Tibial nerve (tissue), 4 donors: ENCODE measurements at regions not wholly inside any gene's neighbourhood (a gene's known extent, or its start where the extent isn't known, plus 50 kb on each side); places are given as distances from the start of the nearest gene placed in this dataset.
"Not testable (repeated sequence)": the region's sequence is repeated elsewhere in the genome, so short reads cannot be mapped to it uniquely, and the experiment has no call there.

ENCODE experiments used
- DNase-seq, 2 donors: peaks; one replicate each; pipeline ENCODE4 v3.0.0-alpha.2; 2019; ENCODE audit warnings: low spot score in 2 of 2
- H3K27ac ChIP-seq, 4 donors: fragments of 200-600 bp; sonication (generic) in 3 of 4; one replicate each; pipeline ENCODE4 v1.5.1; 2017 to 2019; ENCODE audit warnings: mild to moderate bottlenecking in 1 of 4
- H3K27me3 ChIP-seq, 2 donors: fragments of 200-600 bp; sonication (generic) in 1 of 2; one replicate each; pipeline versions ENCODE4 v1.5.1 to v1.6.0; 2017 to 2019
- H3K36me3 ChIP-seq, 3 donors: fragments of 200-600 bp; sonication (generic); one replicate each; pipeline ENCODE4 v1.5.1; 2018 to 2019
- H3K4me1 ChIP-seq, 4 donors: fragments of 200-600 bp; sonication (generic) in 3 of 4; one replicate each; pipeline ENCODE4 v1.5.1; 2017 to 2019
- H3K4me3 ChIP-seq, 4 donors: fragments of 200-600 bp; sonication (generic) in 3 of 4; one replicate each; pipeline ENCODE4 v1.5.1; 2017 to 2019; ENCODE audit warnings: mild to moderate bottlenecking in 1 of 4, moderate library complexity in 1 of 4
- H3K9me3 ChIP-seq, 4 donors: fragments of 200-600 bp; sonication (generic) in 3 of 4; one replicate each; pipeline ENCODE4 v1.5.1; 2017 to 2019
- EP300 ChIP-seq, 2 donors: sonication (generic); formaldehyde crosslinking; IDR thresholded peaks; one replicate each; pipeline ENCODE4 v1.6.1; 2017; ENCODE audit warnings: antibody characterized with exemption in 2 of 2, mild to moderate bottlenecking in 1 of 2
- POLR2A ChIP-seq, 2 donors: fragments of 450-650 bp; IDR thresholded peaks; one replicate each; pipeline ENCODE4 v1.6.1; 2017; ENCODE audit warnings: antibody characterized with exemption in 2 of 2, mild to moderate bottlenecking in 2 of 2, moderate library complexity in 2 of 2
- WGBS, 2 donors: methylation state at CpG; one replicate each; pipeline ENCODE4 v1.1.5; 2018; 5-methylcytosine and 5-hydroxymethylcytosine counted together
- TF ChIP-seq, protein P1 (sequence below), 5 experiments: fragments of 200-600 bp in 3 of 5; fragments of 450-650 bp in 2 of 5; sonication (generic) in 3 of 5; IDR thresholded peaks; one replicate each; pipeline ENCODE4 v1.5.1; 2016 to 2019; ENCODE audit warnings: antibody characterized with exemption in 5 of 5, mild to moderate bottlenecking in 3 of 5, moderate library complexity in 2 of 5

DNA sequence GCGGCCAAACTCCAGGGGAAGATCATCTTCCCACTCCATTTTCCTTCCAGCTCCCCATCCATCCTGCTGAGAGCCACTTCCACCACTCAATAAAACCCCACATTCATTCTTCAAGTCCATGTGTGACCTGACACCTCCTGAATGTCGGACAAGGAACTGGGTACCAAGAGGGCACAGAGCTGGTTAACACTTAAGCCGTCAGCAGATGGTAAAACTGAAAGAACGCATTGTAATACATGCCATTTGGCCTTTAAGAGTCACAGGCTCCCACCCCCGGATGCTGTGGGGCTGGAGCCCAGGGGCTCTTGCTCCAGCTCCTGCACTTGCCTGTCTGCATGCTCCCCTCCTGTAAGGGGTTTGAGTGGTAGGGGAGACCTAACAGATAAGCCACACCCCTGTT is 753.9 kb downstream of the COL12A1 start:
- H3K36me3 ChIP-seq = no peaks in the 10 kb centered on the region
- H3K4me3 ChIP-seq = no peak overlapping the region
- H3K9me3 ChIP-seq = no peaks in the 10 kb centered on the region
- DNase-seq = no peak
- TF ChIP-seq, protein P1, sequence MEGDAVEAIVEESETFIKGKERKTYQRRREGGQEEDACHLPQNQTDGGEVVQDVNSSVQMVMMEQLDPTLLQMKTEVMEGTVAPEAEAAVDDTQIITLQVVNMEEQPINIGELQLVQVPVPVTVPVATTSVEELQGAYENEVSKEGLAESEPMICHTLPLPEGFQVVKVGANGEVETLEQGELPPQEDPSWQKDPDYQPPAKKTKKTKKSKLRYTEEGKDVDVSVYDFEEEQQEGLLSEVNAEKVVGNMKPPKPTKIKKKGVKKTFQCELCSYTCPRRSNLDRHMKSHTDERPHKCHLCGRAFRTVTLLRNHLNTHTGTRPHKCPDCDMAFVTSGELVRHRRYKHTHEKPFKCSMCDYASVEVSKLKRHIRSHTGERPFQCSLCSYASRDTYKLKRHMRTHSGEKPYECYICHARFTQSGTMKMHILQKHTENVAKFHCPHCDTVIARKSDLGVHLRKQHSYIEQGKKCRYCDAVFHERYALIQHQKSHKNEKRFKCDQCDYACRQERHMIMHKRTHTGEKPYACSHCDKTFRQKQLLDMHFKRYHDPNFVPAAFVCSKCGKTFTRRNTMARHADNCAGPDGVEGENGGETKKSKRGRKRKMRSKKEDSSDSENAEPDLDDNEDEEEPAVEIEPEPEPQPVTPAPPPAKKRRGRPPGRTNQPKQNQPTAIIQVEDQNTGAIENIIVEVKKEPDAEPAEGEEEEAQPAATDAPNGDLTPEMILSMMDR (IDR thresholded peaks at IDR 0.05) = no peak
- TF ChIP-seq POLR2A (IDR thresholded peaks at IDR 0.05) (no peak), EP300 (IDR thresholded peaks at IDR 0.05) (no peak)
- 43 to 50% methylated on average over 4 to 5 of the region's 5 CpGs for WGBS, 2 donors
- H3K27me3 ChIP-seq = no peaks in the 10 kb centered on the region
- H3K4me1 ChIP-seq = peaks cover 0 to 6% (median 0%) of the 10 kb centered on the region in 4 donors
- H3K27ac ChIP-seq = peak overlapping the region in 2 of 4 donors; percentile 4 to 71

DNA sequence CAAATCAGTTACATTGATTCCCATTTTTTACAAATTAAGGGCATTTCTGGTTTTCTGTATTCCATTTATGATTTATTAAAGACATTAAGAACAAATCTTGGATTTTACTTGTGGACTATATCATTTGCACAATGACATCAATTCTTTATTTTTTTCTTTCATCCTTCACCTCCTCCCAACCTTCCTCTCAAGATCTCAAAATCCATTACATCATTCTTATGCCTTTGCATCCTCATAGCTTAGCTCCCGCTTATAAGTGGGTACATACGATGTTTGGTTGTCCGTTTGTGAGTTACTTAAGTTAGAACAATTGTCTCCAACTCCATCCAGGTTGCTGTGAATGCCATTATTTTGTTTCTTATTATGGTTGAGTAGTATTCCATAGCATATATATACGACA is 752.8 kb downstream of the CD109 start:
- no peak overlapping the region for H3K27ac ChIP-seq
- DNase-seq = no peak
- peaks cover 0 to 6% (median 0%) of the 10 kb centered on the region in 4 donors for H3K4me1 ChIP-seq
- no peaks in the 10 kb centered on the region for H3K27me3 ChIP-seq
- no peaks in the 10 kb centered on the region for H3K9me3 ChIP-seq
- 87 to 90% methylated on average over 4 of the region's 4 CpGs for WGBS, 2 donors
- TF ChIP-seq, protein P1 (IDR thresholded peaks at IDR 0.05) = no peak
- TF ChIP-seq EP300 (IDR thresholded peaks at IDR 0.05) (no peak), POLR2A (IDR thresholded peaks at IDR 0.05) (no peak)
- no peaks in the 10 kb centered on the region for H3K36me3 ChIP-seq
- no peak overlapping the region for H3K4me3 ChIP-seq

DNA sequence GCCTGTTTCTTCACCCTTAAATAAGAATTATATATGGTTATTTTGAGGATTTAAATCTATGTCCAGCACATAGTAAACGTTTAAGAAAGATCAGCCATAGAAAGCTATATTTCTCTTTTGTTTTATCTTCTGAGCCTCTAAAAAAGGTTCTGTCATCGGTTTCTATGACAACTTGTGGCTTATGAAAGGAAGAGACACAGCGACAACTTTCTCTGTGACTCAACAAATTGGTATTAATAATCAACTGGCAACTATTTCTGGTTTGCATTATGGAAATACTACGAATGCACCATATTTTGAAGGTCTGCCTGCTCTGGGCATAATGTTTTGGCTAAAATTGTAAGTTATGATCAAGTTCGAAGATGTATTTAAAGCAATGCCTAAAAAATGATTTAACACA is 751.0 kb downstream of the CD109 start:
- Histone ChIP-seq H3K27me3 (no peaks in the 10 kb centered on the region), H3K36me3 (no peaks in the 10 kb centered on the region), H3K4me1 (peaks cover 0 to 4% (median 0%) of the 10 kb centered on the region in 4 donors), H3K4me3 (no peak overlapping the region), H3K9me3 (no peaks in the 10 kb centered on the region), H3K27ac (no peak overlapping the region)
- 57 to 70% methylated on average over 5 of the region's 5 CpGs for WGBS, 2 donors
- DNase-seq = no peak
- TF ChIP-seq POLR2A (IDR thresholded peaks at IDR 0.05) = no peak
- TF ChIP-seq, protein P1 (IDR thresholded peaks at IDR 0.05) = no peak
- TF ChIP-seq EP300 (IDR thresholded peaks at IDR 0.05) = no peak

DNA sequence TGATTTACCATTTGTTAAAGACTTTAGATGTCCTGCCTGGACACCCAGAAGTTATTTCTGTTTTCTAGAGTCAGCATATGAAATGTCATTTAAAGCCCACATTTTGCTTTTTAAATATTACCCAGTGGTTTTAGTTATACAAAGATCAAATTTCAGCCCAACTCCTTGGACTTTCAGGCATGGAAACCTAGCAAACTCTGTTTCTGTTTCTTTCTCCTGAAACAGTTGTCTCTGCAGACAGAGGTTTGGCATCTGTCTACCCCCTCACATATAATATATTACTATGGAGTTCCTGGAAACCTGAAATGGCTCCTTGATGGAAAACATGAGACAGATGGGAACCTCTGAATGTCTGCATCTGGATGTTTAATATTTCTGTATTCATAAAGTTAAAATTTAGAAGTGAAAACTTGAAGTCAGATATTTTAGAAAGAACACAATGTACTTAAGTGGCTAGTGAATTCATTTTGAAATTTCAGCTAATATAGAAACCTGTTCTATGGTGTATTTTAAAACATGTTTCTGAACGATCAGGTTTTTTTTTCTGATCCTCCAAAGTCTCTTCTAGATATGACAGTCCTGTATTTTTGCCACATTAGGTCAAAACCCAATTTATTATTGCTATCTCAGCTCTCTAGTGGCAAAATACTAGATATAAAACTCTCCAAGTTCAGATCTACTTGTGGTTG is 743.3 kb downstream of the CD109 start:
- H3K27me3 ChIP-seq = no peaks in the 10 kb centered on the region
- 73 to 76% methylated on average over 1 of the region's 1 CpG for WGBS, 2 donors
- TF ChIP-seq EP300 (IDR thresholded peaks at IDR 0.05) = no peak
- TF ChIP-seq POLR2A (IDR thresholded peaks at IDR 0.05) = no peak
- TF ChIP-seq, protein P1 (IDR thresholded peaks at IDR 0.05) = no peak
- no peak overlapping the region for H3K4me3 ChIP-seq
- no peaks in the 10 kb centered on the region for H3K36me3 ChIP-seq
- no peak overlapping the region for H3K27ac ChIP-seq
- DNase-seq = no peak
- H3K4me1 ChIP-seq = peaks cover 0 to 6% (median 0%) of the 10 kb centered on the region in 4 donors
- no peaks in the 10 kb centered on the region for H3K9me3 ChIP-seq

DNA sequence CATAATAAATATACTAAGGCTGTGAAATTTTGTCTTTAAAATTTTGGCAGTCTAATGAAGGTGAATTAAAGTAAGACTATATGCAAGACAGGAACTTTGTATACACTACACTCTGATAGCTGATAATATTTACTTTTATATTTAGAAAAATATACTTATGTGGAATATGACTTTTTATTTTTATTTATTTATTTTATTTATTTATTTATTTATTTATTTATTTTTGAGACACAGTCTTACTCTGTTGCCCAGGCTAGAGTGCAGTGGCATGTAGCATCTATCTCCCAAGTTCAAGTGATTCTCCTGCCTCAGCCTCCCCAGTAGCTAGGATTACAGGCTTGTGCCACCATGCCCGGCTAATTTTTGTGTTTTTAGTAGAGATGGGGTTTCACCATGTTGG is 742.4 kb downstream of the CD109 start:
- not testable (repeated sequence) for DNase-seq, H3K9me3 ChIP-seq, H3K27ac ChIP-seq, H3K36me3 ChIP-seq, H3K27me3 ChIP-seq, H3K4me1 ChIP-seq, H3K4me3 ChIP-seq
- 93 to 95% methylated on average over 1 of the region's 1 CpG for WGBS, 2 donors

DNA sequence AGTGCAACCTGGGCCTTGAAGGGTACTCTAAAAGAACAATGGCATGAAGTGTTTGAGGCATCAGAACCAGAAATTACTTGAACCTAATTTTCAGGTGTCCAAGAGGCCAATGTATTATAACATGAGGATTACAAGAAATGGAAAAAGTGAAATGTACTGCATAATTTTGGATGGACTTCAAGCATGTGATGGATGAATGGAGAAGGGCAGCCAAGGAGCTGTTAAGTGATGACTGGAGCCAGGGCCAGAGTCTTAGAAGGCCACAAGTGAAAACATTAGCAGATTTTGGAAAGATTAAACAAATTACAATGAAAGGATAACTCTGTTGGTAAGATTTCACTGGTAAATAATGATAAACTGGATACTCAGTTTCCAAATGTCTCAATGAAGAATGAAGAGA is 738.2 kb downstream of the CD109 start:
- Histone ChIP-seq H3K4me3 (no peak overlapping the region), H3K27ac (no peak overlapping the region), H3K4me1 (peaks cover 0 to 7% (median 0%) of the 10 kb centered on the region in 4 donors), H3K9me3 (no peaks in the 10 kb centered on the region), H3K36me3 (no peaks in the 10 kb centered on the region), H3K27me3 (no peaks in the 10 kb centered on the region)
- no peak for TF ChIP-seq POLR2A (IDR thresholded peaks at IDR 0.05)
- TF ChIP-seq, protein P1 (IDR thresholded peaks at IDR 0.05) = no peak
- no peak for DNase-seq
